ENCODE measurements at regions not wholly inside any gene's neighbourhood (a gene's known extent, or its start where the extent isn't known, plus 50 kb on each side); places are given as distances from the start of the nearest gene placed in this dataset.
"Not testable (repeated sequence)": the region's sequence is repeated elsewhere in the genome, so short reads cannot be mapped to it uniquely, and the experiment has no call there.

DNA sequence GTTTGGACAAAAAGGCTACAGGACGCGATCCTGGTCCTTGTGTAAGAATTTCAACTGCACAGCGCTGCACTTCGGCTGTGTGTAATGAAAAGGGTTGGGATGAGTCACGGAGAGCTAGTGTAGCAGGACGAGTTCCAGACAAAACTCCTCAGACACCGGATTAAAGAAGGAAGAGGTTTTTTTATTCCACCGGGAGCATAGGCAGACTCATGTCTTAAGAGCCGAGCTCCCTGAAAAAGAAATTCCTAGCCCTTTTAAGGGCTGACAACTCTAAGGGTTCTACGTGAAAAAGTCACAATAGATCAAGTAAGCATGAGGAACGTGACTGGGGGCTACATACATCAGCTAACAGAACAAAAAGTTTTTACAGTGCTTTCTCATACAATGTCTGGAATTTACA lies 54.8 kb upstream of the FAM90A1 start:
- not testable (repeated sequence) for DNase-seq

DNA sequence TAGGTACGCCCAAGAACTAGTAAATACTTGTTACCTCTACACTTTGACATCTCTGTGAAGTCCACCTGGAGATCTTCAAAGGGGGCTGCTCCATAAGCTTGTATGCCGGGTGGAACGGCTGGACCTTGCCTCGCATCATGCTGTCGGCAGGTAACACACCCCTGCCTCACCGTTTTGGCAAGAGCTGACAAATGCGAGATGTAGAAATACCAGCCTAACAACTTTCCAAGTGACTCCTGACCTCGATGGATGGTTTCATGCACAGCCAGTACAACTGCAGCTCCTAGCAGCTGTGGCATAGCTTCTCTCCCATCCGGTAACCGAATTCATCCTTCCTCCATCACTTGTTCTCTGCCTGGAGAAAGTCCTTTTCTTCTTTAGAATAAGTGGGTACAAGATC lies 58.3 kb upstream of the FAM90A1 start:
- DNase-seq, result not testable (repeated sequence)

DNA sequence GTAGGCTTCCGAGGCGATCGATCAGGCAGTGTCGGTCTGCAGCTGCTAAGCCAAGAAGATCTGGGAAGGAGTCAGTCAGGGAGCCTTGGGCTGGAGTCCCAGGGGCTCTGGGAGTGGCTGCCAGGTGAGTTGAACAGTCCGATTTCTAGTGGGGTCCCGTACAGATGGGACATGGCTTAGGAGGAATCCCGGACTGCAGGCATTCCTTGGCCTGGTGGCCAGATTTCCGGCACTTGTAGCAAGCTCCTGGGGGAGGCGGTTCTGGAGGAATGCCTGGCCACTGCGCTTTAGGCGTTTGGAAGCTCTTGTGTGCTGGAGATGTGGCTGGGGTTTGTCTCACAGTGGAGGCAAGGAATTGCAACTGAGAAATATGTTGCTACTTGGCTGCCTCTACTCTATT lies 64.3 kb upstream of the FAM90A1 start:
- DNase-seq, result not testable (repeated sequence)

DNA sequence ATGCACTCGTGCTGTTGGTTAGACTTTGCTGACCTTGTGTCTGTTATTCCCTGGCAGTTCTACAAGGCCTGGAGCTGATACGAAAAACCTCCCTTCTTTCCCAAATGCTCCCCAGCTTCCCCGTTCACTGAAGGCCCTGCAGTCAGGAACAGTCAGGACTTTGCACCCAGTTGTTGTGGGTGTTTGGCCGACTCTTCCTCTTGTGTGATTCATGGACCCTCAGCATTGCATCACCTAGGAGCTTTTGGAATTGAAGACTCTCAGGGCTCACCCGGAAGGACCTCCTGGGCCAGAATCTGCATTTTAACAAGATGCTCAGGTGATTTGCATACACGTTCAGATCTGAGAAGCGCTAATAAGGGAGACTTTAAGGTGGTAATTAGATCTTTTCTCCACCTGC lies 67.2 kb upstream of the FAM90A1 start:
- not testable (repeated sequence) for DNase-seq

DNA sequence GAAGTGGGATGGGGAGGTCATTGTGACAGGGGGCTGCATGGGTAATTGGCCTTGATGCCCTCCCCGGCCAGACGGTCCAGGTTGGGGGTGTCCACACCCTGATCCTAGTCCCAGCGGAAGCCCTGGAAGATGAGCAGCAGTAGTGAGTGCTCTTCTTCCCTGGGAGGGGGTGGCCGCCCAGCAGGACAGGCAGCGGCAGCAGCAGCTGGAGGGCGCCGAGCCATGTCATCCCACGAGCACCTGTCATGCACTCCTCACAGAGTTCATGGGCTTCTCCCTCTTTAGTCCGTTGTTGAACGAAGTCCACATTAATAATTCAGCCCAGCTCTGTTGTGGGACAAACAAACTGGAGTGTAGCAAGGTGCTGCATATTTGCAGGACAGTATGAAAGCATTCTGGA lies 81.2 kb upstream of the FAM90A1 start:
- not testable (repeated sequence) for DNase-seq

DNA sequence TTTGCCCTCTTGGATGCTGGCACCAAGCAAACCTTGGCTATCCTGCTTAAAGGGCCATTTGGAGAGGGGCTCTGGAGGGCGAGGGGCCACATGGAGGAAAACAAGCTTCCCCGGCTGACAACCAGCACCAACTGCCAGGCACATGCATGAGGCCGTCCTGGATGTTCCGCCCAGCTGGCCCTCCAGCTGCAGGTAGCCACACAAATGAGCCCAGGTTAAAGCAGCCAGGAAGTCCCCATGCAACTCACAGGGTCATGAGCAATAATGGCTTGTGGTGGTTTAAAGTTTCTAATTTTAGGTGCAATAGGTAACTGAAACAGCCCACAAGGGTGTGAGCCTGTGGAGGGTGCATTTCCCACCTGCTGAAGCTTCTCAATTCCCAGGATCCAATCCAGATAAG lies 88.6 kb upstream of the FAM90A1 start:
- not testable (repeated sequence) for DNase-seq

DNA sequence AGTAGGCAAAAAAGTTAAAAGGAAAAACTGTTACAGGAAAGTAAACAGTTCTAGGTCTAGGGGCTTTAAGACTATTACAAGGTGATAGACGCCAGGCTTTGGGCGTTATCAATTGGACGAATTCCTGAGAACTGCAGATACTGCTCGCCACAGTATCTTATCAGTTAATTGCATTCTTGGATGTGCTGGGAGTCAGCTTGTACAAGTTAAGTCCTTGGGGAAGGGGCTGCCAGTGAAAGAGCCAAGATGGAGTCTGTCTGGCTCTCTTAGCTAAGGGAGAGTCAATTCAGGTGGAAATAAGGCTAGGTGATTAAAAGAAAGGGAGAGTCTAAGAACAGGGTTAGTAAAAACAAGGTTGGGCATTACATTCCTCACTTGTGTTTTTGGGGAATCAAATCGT lies 90.3 kb upstream of the FAM90A1 start:
- DNase-seq, result not testable (repeated sequence)

DNA sequence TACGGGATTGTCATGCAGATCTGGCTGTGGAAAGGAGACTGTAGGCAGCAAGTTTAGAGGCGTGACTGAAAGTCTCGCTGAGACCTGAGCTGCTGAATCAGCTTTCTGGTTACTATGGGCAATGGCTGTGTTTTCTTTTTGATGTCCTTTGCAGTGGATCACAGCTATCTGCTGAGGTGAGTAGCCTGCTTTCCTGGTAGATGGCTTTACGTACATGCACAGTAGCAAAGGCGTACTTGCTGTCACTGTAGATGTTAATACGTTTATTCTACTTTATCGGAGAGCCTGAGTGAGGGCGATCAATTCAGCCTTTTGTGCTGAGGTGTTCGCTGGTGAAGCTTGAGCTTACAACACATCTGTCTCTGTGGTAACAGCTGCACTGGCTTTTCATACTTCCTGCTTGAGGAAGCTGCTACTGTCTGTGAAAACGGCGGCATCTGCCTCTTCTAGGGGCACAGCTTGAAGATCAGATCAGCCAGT lies 92.9 kb upstream of the FAM90A1 start:
- DNase-seq, result peak; percentile 70

DNA sequence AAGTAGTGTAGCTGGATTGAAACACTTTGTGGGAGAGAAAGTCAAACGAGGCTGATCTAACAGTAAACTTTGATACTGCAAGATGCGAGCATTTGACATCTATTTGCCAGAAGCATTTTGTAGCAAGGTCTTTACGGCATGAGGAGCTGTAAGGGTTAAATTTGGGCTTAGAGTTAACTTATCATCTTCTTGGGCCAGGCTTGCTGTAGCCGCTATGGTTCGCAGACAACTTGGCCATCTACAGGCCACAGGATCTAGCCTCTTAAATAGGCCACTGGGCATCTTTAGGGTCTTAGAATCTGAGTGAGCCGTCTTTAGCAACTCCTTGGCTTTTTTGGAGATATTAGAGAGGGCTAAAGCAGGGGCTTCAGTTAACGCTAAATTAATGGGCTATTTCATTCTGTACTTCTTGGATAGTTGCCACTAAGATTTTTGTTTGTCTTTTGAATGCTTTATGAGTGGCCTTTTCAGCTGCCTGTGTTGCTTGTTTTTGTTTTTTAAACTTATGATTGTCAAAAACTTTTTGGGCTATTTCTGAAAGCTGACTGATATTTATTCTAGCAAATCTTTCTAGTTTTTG lies 93.5 kb upstream of the FAM90A1 start:
- DNase-seq, result peak; percentile 1

DNA sequence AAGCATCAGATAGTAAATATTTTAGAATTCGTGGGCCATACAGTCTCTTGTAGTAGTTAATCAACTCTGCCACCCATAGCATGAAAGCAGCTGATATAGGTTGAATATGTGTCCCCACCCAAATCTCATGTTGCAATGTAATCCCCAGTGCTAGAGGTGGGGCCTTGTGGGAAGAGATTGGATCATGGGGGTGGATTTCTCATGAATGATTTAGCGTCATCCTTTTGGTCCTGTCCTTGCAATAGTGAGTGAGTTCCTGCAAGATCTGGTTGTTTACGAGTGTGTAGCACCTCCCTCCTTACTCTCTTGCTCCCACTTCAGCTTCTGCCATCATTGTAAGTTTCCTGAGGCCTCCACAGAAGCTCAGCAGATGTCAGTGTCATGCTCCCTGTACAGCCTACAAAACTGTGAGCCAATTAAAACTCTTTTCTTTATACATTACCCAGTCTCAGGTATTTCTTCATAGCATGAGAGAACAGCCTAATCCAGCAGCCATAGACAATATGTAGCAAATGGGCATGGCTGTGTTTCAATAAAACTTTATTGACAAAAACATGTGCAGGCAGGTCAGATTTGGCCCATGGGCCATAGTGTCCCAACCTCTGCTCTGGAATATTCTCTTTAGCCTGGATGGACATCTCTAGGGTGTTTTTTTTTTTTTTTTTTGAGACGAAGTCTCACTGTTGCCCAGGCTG lies 97.9 kb upstream of the FAM90A1 start:
- DNase-seq, result not testable (repeated sequence)

DNA sequence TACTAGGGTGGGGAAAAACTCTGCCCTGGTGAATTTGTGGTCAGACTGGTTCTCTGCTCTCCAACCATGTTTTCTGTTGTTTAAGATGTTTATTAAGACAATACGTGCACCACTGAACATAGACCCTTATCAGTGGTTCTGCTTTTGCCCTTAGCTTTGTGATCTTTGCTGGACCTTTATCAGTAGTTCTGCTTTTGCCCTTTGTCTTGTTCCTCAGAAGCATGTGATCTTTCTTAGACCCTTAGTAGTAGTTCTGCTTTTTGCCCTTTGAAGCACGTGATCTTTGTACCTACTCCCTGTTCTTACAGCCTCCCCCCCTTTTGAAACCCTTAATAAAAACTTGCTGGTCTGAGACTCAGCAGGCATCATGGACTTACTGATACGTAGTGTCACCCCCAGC lies 101.4 kb upstream of the FAM90A1 start:
- not testable (repeated sequence) for DNase-seq

DNA sequence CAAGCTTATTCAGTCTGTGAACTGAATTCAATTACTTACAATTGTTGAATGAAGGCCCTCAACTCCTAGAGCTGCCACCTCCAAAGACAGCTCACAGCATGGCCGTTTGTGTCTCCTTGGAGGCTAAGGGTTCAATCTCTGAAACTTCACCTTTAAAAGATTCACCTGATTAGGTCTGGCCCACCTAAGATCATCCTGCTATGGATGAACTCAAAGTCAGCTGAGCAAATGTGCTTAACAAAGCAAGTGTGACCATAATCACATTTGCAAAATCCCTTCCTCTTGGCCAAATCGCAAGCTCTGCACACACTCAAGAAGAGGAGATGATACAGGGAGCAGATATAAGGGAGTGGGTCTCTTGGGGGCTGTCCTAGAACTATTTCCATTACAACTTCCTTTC lies 105.0 kb upstream of the FAM90A1 start:
- not testable (repeated sequence) for DNase-seq

DNA sequence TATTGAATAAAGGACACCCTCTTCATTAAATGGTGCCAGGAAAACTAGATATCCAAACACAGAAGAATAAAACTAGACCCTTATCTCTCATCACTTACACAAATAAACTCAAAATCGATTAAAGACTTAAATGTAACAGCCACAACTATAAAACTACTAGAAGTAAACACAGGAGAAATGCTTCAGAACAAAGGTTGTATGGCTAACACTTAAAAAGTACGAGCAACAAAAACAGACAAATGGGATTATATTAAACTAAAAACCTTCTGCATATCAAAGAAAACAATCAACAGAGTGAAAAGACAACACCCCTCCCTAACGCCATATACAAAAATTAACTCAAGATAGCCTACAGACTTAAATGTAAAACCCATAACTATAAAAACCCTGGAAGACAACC lies 104.7 kb upstream of the CLEC6A start:
- not testable (repeated sequence) for DNase-seq

DNA sequence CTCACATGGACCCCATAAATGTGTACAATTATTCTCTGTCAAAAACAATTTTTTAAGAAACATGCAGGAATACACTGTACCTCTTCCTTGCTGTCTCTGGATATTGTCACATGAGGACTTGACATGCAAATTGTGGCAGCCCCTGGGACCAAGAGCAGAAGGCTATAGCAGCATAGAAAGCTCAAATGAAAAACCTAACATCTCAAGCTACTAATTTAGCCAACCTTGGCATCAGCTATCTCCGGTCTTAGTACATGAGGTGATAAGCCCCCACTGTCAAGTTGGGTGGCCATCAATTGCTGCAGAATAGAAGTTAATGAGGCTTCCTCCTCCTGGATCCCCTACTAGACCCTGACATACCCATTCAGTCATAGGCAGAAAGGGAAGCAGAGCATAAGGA lies 101.0 kb upstream of the CLEC6A start:
- not testable (repeated sequence) for DNase-seq

DNA sequence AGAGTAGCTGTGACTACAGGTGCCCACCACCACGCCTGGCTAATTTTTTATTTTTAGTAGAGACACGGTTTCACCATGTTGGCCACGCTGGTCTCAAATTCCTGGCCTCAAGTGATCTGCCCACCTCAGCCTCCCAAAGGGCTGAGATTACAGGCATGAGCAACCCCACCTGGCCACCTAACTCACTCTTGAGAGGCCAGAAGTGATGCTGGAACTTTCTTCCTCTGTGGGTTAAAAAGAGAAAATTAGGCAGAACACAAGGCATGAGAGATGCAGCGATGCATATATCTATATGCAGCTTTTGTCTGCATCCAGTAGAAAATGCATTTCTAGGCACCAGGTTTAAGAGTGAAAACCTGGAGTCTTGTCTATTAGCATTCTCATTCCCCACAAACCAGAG lies 100.2 kb upstream of the CLEC6A start:
- not testable (repeated sequence) for DNase-seq

DNA sequence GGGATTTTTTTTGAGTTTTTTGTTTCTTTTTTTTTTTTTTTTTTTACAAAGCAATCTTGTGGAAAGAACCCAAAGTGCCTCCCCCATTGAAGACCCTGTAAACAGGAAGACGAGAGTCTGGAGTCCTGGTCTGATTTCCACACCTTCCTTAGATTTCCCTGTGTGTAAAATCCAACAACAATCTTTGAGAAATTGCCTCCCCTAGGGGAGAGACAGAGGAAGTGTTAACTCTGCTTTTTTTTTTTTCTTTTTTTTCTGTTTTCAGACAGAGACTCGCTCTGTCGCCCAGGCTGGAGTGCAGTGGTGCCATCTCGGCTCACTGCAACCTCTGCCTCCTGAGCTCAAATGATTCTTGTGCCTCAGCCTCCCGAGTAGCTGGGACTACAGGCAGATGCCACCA lies 82.0 kb upstream of the CLEC6A start:
- DNase-seq, result not testable (repeated sequence)

DNA sequence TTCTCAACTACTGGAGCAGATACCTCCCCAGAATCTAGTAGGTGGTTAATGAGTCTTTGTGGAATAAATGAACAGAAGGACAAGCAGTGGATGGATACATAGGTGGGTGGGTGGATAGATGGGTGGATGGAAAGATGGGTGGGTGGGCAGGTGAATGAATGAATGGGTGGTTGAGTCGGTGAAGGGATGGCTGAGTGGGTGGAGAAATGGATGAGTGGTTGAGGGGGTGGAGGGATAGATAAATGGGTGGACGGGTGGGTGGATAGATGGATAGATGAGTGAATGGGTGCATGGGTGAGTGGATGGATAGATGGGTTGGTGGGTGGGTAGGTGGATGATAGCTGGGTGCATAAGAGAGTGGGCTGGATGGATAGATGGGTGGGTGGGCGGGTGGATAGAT lies 80.6 kb upstream of the CLEC6A start:
- not testable (repeated sequence) for DNase-seq

DNA sequence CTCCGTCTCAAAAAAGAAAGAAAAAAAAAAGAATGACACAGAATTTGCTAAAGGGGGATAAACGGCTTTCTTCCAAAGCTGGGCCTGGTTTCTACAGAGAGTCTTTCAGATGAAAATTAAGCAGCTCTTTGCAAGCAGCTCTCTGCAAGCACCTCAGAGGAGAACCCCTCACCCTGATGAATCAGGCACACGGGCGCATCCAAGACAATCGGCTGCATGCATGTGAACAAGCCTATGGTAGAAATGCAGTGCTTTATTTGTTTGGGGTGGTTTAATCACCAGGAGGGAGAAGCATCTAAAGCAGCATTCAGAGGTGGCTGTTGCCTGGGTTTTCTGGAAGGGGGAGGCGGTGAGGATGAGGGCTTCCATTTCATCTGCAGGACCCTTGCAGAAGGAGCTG lies 78.0 kb upstream of the CLEC6A start:
- DNase-seq, result not testable (repeated sequence)

DNA sequence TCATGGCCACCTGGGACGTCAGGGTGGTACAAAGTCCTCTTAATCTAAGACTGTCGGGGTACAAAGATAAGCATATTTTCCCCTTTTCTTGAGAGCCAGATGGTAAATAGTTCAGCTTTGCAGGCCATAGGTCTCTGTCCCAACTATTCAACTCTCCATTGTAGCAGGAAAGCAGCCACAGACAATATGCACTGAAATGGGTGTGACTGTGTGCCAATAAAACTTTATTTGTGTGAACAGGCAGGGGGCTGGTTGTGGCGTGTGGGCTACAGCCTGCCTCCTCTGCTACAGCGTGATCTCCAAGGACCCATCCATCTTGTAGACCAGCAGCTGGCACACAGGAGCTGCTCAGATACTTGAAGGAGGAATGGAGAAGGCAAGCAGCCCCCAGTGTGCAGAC lies 73.2 kb upstream of the CLEC6A start:
- not testable (repeated sequence) for DNase-seq

DNA sequence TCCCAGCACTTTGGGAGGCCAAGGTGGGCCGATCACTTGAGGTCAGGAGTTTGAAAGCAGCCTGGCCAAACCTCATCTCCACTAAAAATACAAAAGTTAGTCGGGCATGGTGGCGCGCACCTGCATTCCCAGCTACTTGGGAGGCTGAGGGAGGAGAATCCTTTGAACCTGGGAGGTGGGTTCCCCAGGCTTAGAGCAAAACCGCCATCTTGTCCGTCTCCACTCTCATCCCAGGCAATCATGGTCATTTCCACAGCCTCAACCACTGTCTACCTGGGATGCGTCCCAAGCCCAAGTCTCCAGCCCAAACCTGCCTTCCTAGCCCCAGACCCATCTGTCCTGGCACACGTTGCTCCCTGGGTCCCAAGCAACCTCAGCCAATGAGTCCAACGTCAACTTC lies 71.1 kb upstream of the CLEC6A start:
- not testable (repeated sequence) for DNase-seq

DNA sequence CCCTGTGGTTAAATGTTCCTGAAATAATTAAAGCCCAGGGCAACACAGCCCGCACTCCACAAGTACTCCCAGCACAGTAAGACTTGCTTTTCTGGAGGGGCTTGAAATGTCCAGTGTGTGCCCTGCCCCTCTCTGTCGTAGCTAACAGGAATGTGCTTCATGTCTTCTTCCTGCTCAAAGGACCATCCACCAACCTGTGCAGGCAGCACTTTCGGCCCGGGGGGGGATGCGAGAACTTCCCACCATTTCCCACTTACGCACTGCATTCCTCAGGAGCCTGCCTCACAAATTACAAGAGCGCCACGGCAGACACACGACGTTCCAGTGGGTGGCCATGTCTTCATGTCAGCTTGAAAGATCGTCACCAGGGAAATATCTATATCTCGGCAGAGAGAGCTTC lies 70.3 kb upstream of the CLEC6A start:
- not testable (repeated sequence) for DNase-seq

DNA sequence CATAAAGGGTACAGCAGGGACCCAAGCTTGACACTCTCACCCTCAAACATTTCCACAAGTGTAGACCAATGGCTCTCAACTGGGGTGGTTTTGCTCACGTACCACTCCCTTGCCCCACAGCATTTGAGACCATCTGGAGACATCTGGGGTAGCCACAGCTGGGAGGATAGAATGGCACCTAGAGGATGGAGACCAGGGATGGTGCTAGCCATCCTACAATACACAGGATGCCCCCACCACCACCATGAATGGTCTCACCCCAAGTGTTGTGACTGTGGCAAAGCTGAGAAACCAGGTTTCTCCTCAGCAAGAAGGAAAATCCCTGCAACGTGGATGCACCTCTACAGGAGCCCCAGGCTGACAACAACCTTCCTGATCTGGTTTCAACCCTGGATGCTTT lies 69.1 kb upstream of the CLEC6A start:
- DNase-seq, result not testable (repeated sequence)

DNA sequence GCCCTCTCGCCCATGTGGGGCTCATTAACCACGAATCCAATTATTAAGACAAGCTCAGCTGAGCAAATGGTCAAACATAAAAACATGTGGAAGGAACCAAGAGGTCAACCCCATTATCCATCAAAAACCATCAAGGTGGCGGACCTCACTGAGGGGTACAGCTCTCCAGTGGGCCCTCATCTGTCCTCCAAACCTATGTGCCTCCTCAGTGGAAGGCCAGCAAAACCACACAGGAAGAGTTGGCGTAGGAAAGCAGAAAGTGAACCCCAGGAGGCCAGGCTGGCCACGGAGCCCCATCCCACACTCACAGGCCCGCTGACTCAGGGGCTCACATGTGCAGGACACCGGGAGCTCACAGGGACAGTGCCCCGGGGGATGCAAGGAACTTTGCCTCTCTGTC lies 66.5 kb upstream of the CLEC6A start:
- DNase-seq, result not testable (repeated sequence)

DNA sequence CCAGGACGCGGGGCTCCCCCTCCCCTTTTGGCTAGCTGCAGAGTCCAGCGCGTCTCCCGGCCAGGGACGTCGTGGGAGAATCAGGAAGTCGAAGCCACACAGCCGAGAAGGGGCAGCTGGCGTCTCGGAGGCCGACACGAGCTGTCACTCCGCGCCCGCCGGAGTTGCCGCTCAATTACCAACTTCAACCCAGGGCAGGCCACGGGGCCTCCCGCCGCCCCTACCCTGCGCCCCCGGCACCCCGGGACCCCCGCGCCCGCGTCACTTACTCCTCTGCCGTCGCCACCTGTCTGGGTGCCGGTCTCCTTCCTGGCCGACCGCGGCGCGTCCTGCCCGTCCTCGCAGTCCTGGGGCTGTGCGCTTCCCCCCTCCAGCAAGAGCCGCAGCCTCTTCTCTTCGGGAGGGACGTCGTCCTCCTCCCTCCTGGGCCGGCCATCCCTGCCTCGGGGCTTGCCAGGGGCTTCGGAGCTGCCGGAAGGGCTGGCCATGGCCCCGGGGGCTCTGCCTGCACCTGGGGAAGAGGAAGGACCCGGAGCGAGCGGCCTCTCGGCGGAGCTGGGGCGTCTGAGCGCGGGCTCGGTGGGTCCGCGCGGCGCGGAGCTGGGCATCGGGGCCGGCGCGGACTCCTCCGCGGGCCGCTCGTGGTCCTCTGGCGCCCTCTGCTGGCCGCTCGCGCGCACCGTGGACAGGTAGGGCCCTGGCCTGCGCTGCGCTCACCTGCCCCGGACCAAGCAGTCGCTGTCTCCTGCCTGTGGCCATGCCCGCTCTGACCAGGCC lies 65.6 kb upstream of the CLEC6A start:
- DNase-seq, result not testable (repeated sequence)

Data from CD4-positive, alpha-beta T cell treated with Interleukin-21 for 1 hour (primary cell).